HUES48 (cell line): ENCODE measurements at regions not wholly inside any gene's neighbourhood (a gene's known extent, or its start where the extent isn't known, plus 50 kb on each side); places are given as distances from the start of the nearest gene placed in this dataset.
"Not testable (repeated sequence)": the region's sequence is repeated elsewhere in the genome, so short reads cannot be mapped to it uniquely, and the experiment has no call there.

Source experiments
- H3K27ac ChIP-seq: one replicate; pipeline ENCODE4 v1.7.0; 2013; ENCODE audit warnings: low read depth, low read length, inconsistent platforms
- H3K27me3 ChIP-seq: 2 replicates; pipeline ENCODE4 v1.6.1; 2013; ENCODE audit warnings: mild to moderate bottlenecking, low read length; ENCODE audit not compliant: control insufficient read depth, insufficient read depth
- H3K36me3 ChIP-seq: 2 replicates; pipeline ENCODE4 v1.6.1; 2013; ENCODE audit warnings: low read length; ENCODE audit not compliant: control insufficient read depth, insufficient read depth
- H3K4me1 ChIP-seq: 2 replicates; pipeline ENCODE4 v1.6.1; 2013; ENCODE audit warnings: mild to moderate bottlenecking, low read length; ENCODE audit not compliant: control insufficient read depth, insufficient read depth
- H3K4me3 ChIP-seq: 2 replicates; pipeline ENCODE4 v1.5.1; 2013; ENCODE audit warnings: mild to moderate bottlenecking, low read depth, low read length
- H3K9ac ChIP-seq: 2 replicates; pipeline ENCODE4 v1.6.1; 2013; ENCODE audit warnings: mild to moderate bottlenecking, low read depth, low read length, moderate library complexity
- H3K9me3 ChIP-seq: 2 replicates; pipeline ENCODE4 v1.6.1; 2013; ENCODE audit warnings: low read length; ENCODE audit not compliant: control insufficient read depth, insufficient read depth

DNA sequence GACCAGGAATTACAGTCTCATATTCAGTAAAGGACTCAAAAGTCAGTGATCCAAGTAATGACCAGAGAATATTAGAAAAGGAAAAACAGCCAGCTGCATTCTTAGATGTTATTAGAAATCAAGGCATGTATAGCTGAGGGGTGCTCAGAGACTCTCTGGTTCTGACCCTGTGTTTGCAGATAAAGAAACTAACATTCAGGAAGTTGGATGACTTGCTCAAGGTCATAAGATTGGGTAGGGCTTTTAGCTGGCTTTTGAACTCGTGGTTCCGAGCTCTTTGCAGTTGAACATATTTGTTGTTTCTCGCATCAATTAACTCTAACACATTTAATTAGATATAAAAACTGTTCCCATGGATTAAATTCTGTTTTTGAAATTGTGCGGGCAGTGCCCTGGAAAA is 62.5 kb upstream of the ENPP6 start:
- Histone ChIP-seq H3K36me3 (no peaks in the 10 kb centered on the region), H3K9ac (no peak overlapping the region), H3K27ac (no peak overlapping the region), H3K27me3 (no peaks in the 10 kb centered on the region), H3K9me3 (peaks cover 19% of the 10 kb centered on the region; the same call in 1 of the 2 replicates), H3K4me3 (no peak overlapping the region), H3K4me1 (no peaks in the 10 kb centered on the region)

GRCh38 chr4:184279496-184280061 is 61.9 kb upstream of the ENPP6 start:
- no peaks in the 10 kb centered on the region for H3K27me3 ChIP-seq
- no peak overlapping the region for H3K27ac ChIP-seq
- no peaks in the 10 kb centered on the region for H3K36me3 ChIP-seq
- H3K9ac ChIP-seq = no peak overlapping the region
- peaks cover 19% of the 10 kb centered on the region; the same call in 1 of the 2 replicates for H3K9me3 ChIP-seq
- no peaks in the 10 kb centered on the region for H3K4me1 ChIP-seq
- no peak overlapping the region for H3K4me3 ChIP-seq

DNA sequence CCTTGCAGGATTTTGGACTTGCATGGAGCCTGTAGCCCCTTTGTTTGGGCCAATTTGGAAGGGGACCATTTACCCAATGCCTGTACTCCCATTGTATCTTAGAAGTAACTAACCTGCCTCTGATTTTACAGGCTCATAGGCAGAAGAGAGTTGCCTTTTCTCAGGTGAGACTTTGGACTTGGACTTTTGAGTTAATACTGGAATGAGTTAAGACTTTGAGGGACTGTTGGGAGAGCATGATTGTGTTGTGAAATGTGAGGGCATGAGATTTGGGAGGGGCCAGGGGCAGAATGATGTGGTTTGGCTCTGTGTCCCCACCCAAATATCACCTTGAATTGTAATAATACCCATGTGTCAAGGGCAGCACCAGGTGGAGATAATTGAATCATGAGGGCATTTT is 60.1 kb upstream of the ENPP6 start:
- H3K27ac ChIP-seq, H3K27me3 ChIP-seq, H3K4me3 ChIP-seq, H3K9ac ChIP-seq, H3K4me1 ChIP-seq, H3K36me3 ChIP-seq: not testable (repeated sequence)
- H3K9me3 ChIP-seq = peaks cover 19% of the 10 kb centered on the region; the same call in 1 of the 2 replicates

- H3K27me3 ChIP-seq, H3K4me3 ChIP-seq, H3K9ac ChIP-seq, H3K36me3 ChIP-seq, H3K4me1 ChIP-seq, H3K27ac ChIP-seq: not testable (repeated sequence)
- H3K9me3 ChIP-seq = peaks cover 19% of the 10 kb centered on the region; the same call in 1 of the 2 replicates
These were observed 59.3 kb upstream of the ENPP6 start for GRCh38 chr4:184277010-184277409.

DNA sequence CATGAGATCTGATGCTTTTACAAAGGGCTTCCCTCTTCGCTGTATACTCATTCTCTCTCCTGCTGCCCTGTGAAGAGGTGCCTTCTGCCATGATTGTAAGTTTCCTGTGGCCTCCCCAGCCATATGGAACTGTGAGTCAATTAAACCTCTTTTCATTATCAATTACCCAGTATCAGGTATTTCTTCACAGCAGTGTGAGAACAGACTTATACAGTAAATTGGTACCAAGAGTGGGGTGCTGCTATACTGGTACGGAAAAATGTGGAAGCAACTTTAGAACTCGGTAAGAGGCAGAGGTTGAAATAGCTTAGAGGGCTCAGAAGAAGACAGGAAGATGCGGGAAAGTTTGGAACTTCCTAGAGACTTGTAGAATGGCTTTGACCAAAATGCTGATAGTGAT is 58.7 kb upstream of the ENPP6 start:
- not testable (repeated sequence) for H3K4me3 ChIP-seq, H3K4me1 ChIP-seq, H3K9ac ChIP-seq, H3K36me3 ChIP-seq, H3K27ac ChIP-seq, H3K27me3 ChIP-seq
- peaks cover 19% of the 10 kb centered on the region; the same call in 1 of the 2 replicates for H3K9me3 ChIP-seq

GRCh38 chr4:184275766-184276165 is 58.1 kb upstream of the ENPP6 start:
- Histone ChIP-seq H3K4me1 (no peaks in the 10 kb centered on the region), H3K36me3 (no peaks in the 10 kb centered on the region), H3K27me3 (no peaks in the 10 kb centered on the region), H3K4me3 (no peak overlapping the region), H3K9me3 (peaks cover 19% of the 10 kb centered on the region; the same call in 1 of the 2 replicates), H3K27ac (no peak overlapping the region), H3K9ac (no peak overlapping the region)

- Histone ChIP-seq H3K36me3 (no peaks in the 10 kb centered on the region), H3K27me3 (no peaks in the 10 kb centered on the region), H3K9me3 (peaks cover 19% of the 10 kb centered on the region; the same call in 1 of the 2 replicates), H3K4me1 (no peaks in the 10 kb centered on the region), H3K27ac (no peak overlapping the region), H3K4me3 (no peak overlapping the region), H3K9ac (no peak overlapping the region)
These were observed 56.7 kb upstream of the ENPP6 start for GRCh38 chr4:184274286-184274951.

DNA sequence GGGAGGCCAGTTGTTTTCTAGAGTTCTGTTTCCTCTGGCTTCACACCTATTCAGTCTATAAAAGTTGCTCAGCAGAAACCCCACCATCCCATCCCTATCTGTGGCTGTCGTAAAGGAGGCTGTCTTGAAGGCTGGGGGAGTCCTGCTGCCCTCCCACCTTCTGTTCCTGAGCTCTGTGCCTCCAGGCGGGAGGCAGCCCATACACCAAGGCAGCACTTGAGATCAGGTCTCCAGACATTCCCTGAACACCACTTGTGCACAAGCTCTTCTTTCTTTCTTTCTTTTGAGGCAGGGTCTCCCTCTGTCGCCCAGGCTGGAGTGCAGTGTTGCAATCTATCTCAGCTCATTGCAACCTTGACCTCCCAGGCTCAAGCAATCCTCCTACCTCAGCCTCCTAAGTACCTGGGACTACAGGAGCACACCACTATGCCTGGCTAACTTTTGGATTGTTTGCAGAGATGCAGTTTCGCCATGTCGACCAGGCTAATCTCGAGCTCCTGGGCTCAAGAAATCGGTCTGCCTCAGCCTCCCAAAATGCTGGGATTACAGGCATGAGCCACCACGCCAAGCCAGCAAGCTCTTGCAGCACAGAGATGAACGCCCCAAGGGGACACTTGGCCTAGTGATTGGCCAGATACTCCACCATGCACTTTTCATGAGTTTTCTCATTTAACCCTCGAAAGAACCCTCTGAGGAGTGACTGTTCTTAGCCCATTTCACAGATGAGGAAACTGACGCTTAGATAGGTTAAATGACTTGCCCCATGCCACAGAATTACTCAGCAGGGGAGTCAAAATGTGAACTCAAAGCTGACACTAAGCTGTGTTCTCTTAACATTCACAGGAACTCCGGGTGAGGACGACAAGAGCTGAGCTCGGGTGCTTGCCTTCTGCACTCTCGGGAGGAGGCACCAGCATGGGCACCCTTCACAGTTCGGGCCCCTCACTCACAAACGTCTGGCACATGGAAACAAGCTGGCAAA is 55.8 kb upstream of the ENPP6 start:
- Histone ChIP-seq H3K27ac (no peak overlapping the region), H3K36me3 (no peaks in the 10 kb centered on the region), H3K4me3 (no peak overlapping the region), H3K27me3 (no peaks in the 10 kb centered on the region), H3K9ac (no peak overlapping the region), H3K9me3 (peaks cover 19% of the 10 kb centered on the region; the same call in 1 of the 2 replicates), H3K4me1 (peaks cover 5% of the 10 kb centered on the region; the same call in 1 of the 2 replicates)

DNA sequence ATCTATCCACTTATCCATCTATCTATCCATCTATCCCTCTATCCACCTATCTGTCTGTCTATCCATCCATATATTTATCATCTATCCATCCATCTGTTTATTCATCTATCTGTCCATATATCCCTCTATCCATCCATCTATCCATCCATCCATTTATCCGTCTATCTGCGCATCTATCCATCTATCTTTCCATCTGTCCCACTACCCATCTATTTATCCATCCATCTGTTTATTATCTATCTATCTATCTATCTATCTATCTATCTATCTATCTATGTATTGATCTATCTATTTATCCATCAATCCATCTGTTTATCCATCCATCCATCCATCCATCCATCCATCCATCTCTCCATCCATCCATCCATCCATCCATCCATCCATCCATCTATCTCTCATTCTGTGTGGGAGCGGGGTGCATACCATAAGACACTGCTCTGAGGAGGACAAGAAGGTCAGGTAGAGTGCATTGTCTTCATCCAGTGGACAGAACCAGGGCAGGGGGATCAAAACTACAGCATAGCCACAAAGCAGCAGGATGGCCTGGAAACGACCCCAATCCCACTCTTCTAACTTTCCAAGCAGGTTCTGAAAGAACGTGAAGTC is 53.2 kb upstream of the ENPP6 start:
- Histone ChIP-seq H3K9me3 (0 out of 2 replicates have a peak, but pooled peaks cover 1% of the 10 kb centered on the region), H3K36me3 (no peaks in the 10 kb centered on the region), H3K27ac (no peak overlapping the region), H3K9ac (no peak overlapping the region), H3K4me1 (peaks cover 8% of the 10 kb centered on the region), H3K27me3 (no peaks in the 10 kb centered on the region), H3K4me3 (no peak overlapping the region)

DNA sequence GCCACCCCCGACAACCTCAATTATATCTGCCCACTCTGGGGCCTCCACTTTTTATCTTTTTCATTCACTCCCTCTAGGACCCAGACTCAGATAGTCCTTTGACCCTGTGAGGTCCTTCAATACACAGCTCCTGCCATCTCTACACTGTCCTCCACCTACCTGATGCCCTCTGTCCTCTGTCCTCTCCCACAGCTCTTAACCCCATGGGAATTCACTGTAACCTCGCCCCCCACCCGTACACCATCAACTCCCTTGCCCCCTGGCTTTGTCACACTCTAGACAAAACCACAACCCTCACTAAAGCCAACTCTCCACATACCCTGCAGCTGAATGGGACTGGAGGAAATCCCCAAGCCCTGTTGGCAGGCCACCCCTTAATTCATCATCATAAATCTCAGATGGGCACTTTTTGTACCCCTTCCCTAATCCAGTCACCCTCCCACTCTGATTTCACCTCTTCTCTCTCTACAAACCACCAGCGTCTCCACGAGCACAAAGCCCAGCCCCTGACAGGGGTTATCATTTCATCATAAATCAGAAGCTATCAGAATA is 52.3 kb upstream of the ENPP6 start:
- Histone ChIP-seq H3K36me3 (no peaks in the 10 kb centered on the region), H3K9me3 (no peaks in the 10 kb centered on the region), H3K4me3 (no peak overlapping the region), H3K27me3 (no peaks in the 10 kb centered on the region), H3K27ac (no peak overlapping the region), H3K9ac (no peak overlapping the region), H3K4me1 (peaks cover 15% of the 10 kb centered on the region)
